Endodermal cell (in vitro differentiated cells): ENCODE measurements at regions not wholly inside any gene's neighbourhood (a gene's known extent, or its start where the extent isn't known, plus 50 kb on each side); places are given as distances from the start of the nearest gene placed in this dataset.

Source experiments
- DNase-seq: peaks from one replicate; pipeline ENCODE4 v3.0.0-alpha.2; 2017
- H3K27ac ChIP-seq: 2 replicates; pipeline ENCODE4 v1.5.1; 2013; ENCODE audit warnings: mild to moderate bottlenecking, low read depth, low read length, moderate library complexity
- H3K27me3 ChIP-seq: 2 replicates; pipeline ENCODE4 v1.6.1; 2013; ENCODE audit warnings: mild to moderate bottlenecking, low read length, moderate library complexity; ENCODE audit not compliant: insufficient read depth, control insufficient read depth, poor library complexity, severe bottlenecking
- H3K36me3 ChIP-seq: 2 replicates; pipeline ENCODE4 v1.7.0; 2013; ENCODE audit warnings: mild to moderate bottlenecking, low read length, moderate library complexity; ENCODE audit not compliant: control insufficient read depth, insufficient read depth
- H3K4me1 ChIP-seq: one replicate; pipeline ENCODE4 v1.7.0; 2013; ENCODE audit warnings: low read length; ENCODE audit not compliant: control insufficient read depth, insufficient read depth
- H3K4me3 ChIP-seq: 2 replicates; pipeline ENCODE4 v1.5.1; 2013; ENCODE audit warnings: mild to moderate bottlenecking, low read length, moderate library complexity
- H3K9ac ChIP-seq: 2 replicates; pipeline ENCODE4 v1.6.1; 2013; ENCODE audit warnings: mild to moderate bottlenecking, low read length, moderate library complexity; ENCODE audit not compliant: poor library complexity, severe bottlenecking; ENCODE audit errors: extremely low read depth
- H3K9me3 ChIP-seq: 2 replicates; pipeline ENCODE4 v1.6.1; 2013; ENCODE audit warnings: mild to moderate bottlenecking, low read length, moderate library complexity; ENCODE audit not compliant: control insufficient read depth
- H3K27ac Mint-ChIP-seq: 2 replicates; pipeline ENCODE4 v1.8.0; 2020; ENCODE audit warnings: mixed read lengths
- H3K27me3 Mint-ChIP-seq: 2 replicates; pipeline ENCODE4 v1.8.0; 2021; ENCODE audit warnings: mild to moderate bottlenecking, mixed read lengths; ENCODE audit not compliant: insufficient read depth
- H3K36me3 Mint-ChIP-seq: 2 replicates; pipeline ENCODE4 v1.8.0; 2020; ENCODE audit warnings: low read depth, mixed read lengths
- H3K4me1 Mint-ChIP-seq: 2 replicates; pipeline ENCODE4 v1.8.0; 2020; ENCODE audit warnings: mixed read lengths
- H3K4me3 Mint-ChIP-seq: 2 replicates; pipeline ENCODE4 v1.8.0; 2020; ENCODE audit warnings: mild to moderate bottlenecking, moderate library complexity, mixed read lengths
- H3K9me3 Mint-ChIP-seq: 2 replicates; pipeline ENCODE4 v1.8.0; 2020; ENCODE audit warnings: mild to moderate bottlenecking, mixed read lengths
- WGBS, 2 experiments: methylation state at CpG; one replicate each; pipeline versions ENCODE4 v1.1.5 to v1.1.7; 2013; ENCODE audit warnings: missing lambda C conversion rate in 2 of 2, mixed read lengths in 1 of 2; ENCODE audit not compliant: insufficient coverage in 1 of 2, insufficient read length in 1 of 2; 5-methylcytosine and 5-hydroxymethylcytosine counted together
- TF ChIP-seq, protein P1 (sequence below): fragments of 200-600 bp; sonication (generic); conservative IDR thresholded peaks from 2 replicates; pipeline ENCODE4 v1.5.0; 2021; ENCODE audit warnings: antibody characterized with exemption, mild to moderate bottlenecking

DNA sequence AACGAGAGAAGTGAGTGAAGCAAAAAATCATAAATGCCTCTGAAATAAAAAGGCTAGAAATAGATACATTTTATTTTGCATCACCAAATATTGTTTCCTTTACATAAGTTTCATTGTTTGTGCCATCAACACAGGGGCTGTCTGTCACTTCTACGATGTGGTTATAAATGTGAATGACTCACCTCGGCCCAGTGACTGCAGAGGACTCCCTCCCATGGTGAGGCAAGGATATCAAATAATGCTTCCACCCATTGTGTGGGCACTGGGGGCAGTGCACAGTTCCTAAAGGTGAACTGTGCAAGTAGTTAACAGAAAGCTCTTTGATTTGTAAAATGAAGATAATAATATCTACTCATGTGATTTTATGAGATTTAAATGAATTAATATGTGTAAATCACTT lies 230.3 kb upstream of the NEIL3 start:
- Histone ChIP-seq H3K9ac (no peak overlapping the region), H3K36me3 (no peaks in the 10 kb centered on the region), H3K4me1 (no peaks in the 10 kb centered on the region), H3K9me3 (no peaks in the 10 kb centered on the region), H3K27me3 (no peaks in the 10 kb centered on the region), H3K4me3 (no peak overlapping the region), H3K27ac (no peak overlapping the region)
- no peak overlapping the region for H3K27ac Mint-ChIP-seq
- peak; percentile 41 for DNase-seq
- H3K4me1 Mint-ChIP-seq = peaks cover 11% of the 10 kb centered on the region
- 0 to 57% methylated on average over 1 to 3 of the region's 3 CpGs for WGBS, 2 experiments
- no peaks in the 10 kb centered on the region for H3K36me3 Mint-ChIP-seq
- TF ChIP-seq, protein P1, sequence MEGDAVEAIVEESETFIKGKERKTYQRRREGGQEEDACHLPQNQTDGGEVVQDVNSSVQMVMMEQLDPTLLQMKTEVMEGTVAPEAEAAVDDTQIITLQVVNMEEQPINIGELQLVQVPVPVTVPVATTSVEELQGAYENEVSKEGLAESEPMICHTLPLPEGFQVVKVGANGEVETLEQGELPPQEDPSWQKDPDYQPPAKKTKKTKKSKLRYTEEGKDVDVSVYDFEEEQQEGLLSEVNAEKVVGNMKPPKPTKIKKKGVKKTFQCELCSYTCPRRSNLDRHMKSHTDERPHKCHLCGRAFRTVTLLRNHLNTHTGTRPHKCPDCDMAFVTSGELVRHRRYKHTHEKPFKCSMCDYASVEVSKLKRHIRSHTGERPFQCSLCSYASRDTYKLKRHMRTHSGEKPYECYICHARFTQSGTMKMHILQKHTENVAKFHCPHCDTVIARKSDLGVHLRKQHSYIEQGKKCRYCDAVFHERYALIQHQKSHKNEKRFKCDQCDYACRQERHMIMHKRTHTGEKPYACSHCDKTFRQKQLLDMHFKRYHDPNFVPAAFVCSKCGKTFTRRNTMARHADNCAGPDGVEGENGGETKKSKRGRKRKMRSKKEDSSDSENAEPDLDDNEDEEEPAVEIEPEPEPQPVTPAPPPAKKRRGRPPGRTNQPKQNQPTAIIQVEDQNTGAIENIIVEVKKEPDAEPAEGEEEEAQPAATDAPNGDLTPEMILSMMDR = no peak
- H3K9me3 Mint-ChIP-seq = no peaks in the 10 kb centered on the region
- H3K27me3 Mint-ChIP-seq = no peaks in the 10 kb centered on the region
- H3K4me3 Mint-ChIP-seq = no peak overlapping the region

DNA sequence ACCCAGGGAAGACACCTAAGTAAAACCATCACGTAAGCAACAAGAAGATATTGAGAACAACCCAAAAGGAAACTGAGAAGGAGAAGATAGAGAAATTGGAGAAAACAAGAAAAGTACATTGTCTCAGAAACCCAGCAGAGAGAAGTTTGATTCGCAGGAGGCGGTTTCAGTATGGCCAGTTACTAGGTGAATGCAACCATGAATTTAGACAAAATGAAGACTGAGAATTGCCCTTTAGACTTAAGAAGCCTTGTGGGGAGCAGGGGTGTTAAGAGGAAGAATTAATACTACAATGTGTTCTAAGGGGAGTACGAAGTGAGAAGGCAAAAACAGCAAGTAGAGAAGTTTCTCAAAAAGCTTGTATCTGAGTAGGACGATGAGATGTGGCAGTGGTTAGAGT lies 229.3 kb upstream of the NEIL3 start:
- peaks cover 11% of the 10 kb centered on the region for H3K4me1 Mint-ChIP-seq
- no peaks in the 10 kb centered on the region for H3K9me3 Mint-ChIP-seq
- Histone ChIP-seq H3K4me1 (no peaks in the 10 kb centered on the region), H3K36me3 (no peaks in the 10 kb centered on the region), H3K27me3 (no peaks in the 10 kb centered on the region), H3K9me3 (no peaks in the 10 kb centered on the region), H3K27ac (no peak overlapping the region), H3K9ac (no peak overlapping the region), H3K4me3 (no peak overlapping the region)
- TF ChIP-seq, protein P1 = no peak
- no peak overlapping the region for H3K4me3 Mint-ChIP-seq
- no peak for DNase-seq
- H3K27me3 Mint-ChIP-seq = no peaks in the 10 kb centered on the region
- no peaks in the 10 kb centered on the region for H3K36me3 Mint-ChIP-seq
- H3K27ac Mint-ChIP-seq = no peak overlapping the region
- WGBS, 2 experiments = 92 to 96% methylated on average over 2 to 4 of the region's 5 CpGs

DNA sequence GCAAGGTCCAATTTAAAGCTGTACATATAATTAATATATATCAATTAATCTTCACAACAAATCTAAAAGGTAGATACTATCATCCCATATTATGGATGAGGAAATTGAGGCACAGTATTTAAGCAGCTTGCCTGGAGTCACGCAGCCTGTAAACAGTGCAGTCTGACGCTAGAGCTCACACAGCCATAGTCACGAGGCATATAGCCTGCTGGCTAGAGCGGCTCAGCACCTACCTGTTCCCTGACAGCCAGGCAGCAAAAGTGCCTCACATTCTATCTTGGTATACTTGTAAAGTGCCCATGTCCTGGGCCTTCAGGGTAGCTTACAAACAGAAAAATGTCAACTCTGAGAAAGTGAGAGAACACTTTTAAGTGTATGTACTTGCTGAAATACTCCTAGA lies 222.6 kb upstream of the NEIL3 start:
- Histone ChIP-seq H3K9ac (no peak overlapping the region), H3K27me3 (no peaks in the 10 kb centered on the region), H3K27ac (no peak overlapping the region), H3K4me3 (no peak overlapping the region), H3K9me3 (no peaks in the 10 kb centered on the region), H3K4me1 (no peaks in the 10 kb centered on the region), H3K36me3 (no peaks in the 10 kb centered on the region)
- Mint-ChIP-seq H3K4me3 (no peak overlapping the region), H3K27me3 (no peaks in the 10 kb centered on the region), H3K4me1 (peaks cover 7% of the 10 kb centered on the region), H3K9me3 (no peaks in the 10 kb centered on the region), H3K36me3 (no peaks in the 10 kb centered on the region), H3K27ac (no peak overlapping the region)
- WGBS, 2 experiments = 82 to 100% methylated on average over 1 to 4 of the region's 4 CpGs
- DNase-seq = no peak
- TF ChIP-seq, protein P1 = no peak
